WTC11 (cell line): ENCODE measurements at regions not wholly inside any gene's neighbourhood (a gene's known extent, or its start where the extent isn't known, plus 50 kb on each side); places are given as distances from the start of the nearest gene placed in this dataset.

Experiments used
- ATAC-seq: fragments of 200-7000 bp; cut with Tn5 transposase; 2 replicates; pipeline ENCODE4 v1.10.0; 2021; ENCODE audit warnings: mild to moderate bottlenecking, moderate library complexity
- CTCF ChIA-PET: fragments of 300-600 bp; sonication (Branson Sonifier 250); formaldehyde crosslinking; loops from one replicate; lab custom pipeline; 2021; ENCODE audit warnings: antibody characterized with exemption; lab: Charles Lee
- POLR2A ChIA-PET: fragments of 350-600 bp; sonication (Branson Sonifier 250); formaldehyde crosslinking; loops from one replicate; lab custom pipeline; 2021; ENCODE audit warnings: antibody characterized with exemption; lab: Charles Lee
- DNase-seq: peaks from one replicate; pipeline ENCODE4 v3.0.0; 2021; ENCODE audit warnings: low spot score
- H3K27ac Mint-ChIP-seq: 2 replicates; pipeline ENCODE4 v1.8.0; 2021; ENCODE audit warnings: mixed read lengths
- H3K27me3 Mint-ChIP-seq: 2 replicates; pipeline ENCODE4 v1.8.0; 2021; ENCODE audit warnings: low read depth, mild to moderate bottlenecking, moderate library complexity, mixed read lengths
- H3K36me3 Mint-ChIP-seq: 2 replicates; pipeline ENCODE4 v1.8.0; 2021; ENCODE audit warnings: mixed read lengths
- H3K4me1 Mint-ChIP-seq: 2 replicates; pipeline ENCODE4 v1.8.0; 2022; ENCODE audit warnings: mixed read lengths
- H3K4me3 Mint-ChIP-seq: 2 replicates; pipeline ENCODE4 v1.8.0; 2021; ENCODE audit warnings: mild to moderate bottlenecking, moderate library complexity, mixed read lengths
- H3K9me3 Mint-ChIP-seq: 2 replicates; pipeline ENCODE4 v1.8.0; 2021; ENCODE audit warnings: mixed read lengths
- CDX4 ChIP-seq: fragments of 250-450 bp; sonication (Bioruptor Pico); IDR thresholded peaks from 2 replicates; pipeline ENCODE4 v1.9.0; 2021; ENCODE audit warnings: moderate library complexity, mild to moderate bottlenecking, inconsistent platforms, borderline replicate concordance
- CTCF ChIP-seq: fragments of 200-600 bp; IDR thresholded peaks from 2 replicates; pipeline ENCODE4 v1.8.0; 2022; ENCODE audit warnings: antibody characterized with exemption
- ELF4 ChIP-seq: sonication (generic); formaldehyde crosslinking; IDR thresholded peaks from 2 replicates; pipeline ENCODE4 v1.8.1; 2022; ENCODE audit warnings: low read depth, mild to moderate bottlenecking, moderate library complexity, missing genetic modification reagents
- EMX1 ChIP-seq: fragments of 250-450 bp; sonication (Bioruptor Pico); IDR thresholded peaks from 2 replicates; pipeline ENCODE4 v1.8.0; 2021; ENCODE audit warnings: mild to moderate bottlenecking
- ETV6 ChIP-seq: sonication (generic); formaldehyde crosslinking; IDR thresholded peaks from 2 replicates; pipeline ENCODE4 v1.8.1; 2022; ENCODE audit warnings: mild to moderate bottlenecking, missing genetic modification reagents
- GABPB1 ChIP-seq: sonication (generic); formaldehyde crosslinking; IDR thresholded peaks from 2 replicates; pipeline ENCODE4 v1.8.1; 2023; ENCODE audit warnings: mild to moderate bottlenecking, missing genetic modification reagents
- HMGA2 ChIP-seq: fragments of 250-450 bp; sonication (Bioruptor Pico); IDR thresholded peaks from 2 replicates; pipeline ENCODE4 v1.4.0; 2021; ENCODE audit warnings: mild to moderate bottlenecking, moderate library complexity
- MXD4 ChIP-seq: fragments of 250-450 bp; sonication (Bioruptor Pico); IDR thresholded peaks from 2 replicates; pipeline ENCODE4 v1.8.0; 2021; ENCODE audit warnings: mild to moderate bottlenecking, moderate library complexity, borderline replicate concordance
- MYBL2 ChIP-seq: sonication (generic); formaldehyde crosslinking; IDR thresholded peaks from 2 replicates; pipeline ENCODE4 v1.8.1; 2023; ENCODE audit warnings: mild to moderate bottlenecking, moderate library complexity, missing genetic modification reagents
- OVOL2 ChIP-seq: fragments of 250-450 bp; sonication (Bioruptor Pico); IDR thresholded peaks from 2 replicates; pipeline ENCODE4 v1.9.0; 2021; ENCODE audit warnings: mild to moderate bottlenecking, borderline replicate concordance
- SMAD4 ChIP-seq: sonication (generic); formaldehyde crosslinking; IDR thresholded peaks from 2 replicates; pipeline ENCODE4 v1.8.0; 2022; ENCODE audit warnings: mild to moderate bottlenecking, missing genetic modification reagents
- ZBTB21 ChIP-seq: sonication (generic); formaldehyde crosslinking; IDR thresholded peaks from 2 replicates; pipeline ENCODE4 v1.8.1; 2023; ENCODE audit warnings: mild to moderate bottlenecking, missing genetic modification reagents, borderline replicate concordance
- ZNF317 ChIP-seq: sonication (generic); formaldehyde crosslinking; IDR thresholded peaks from 2 replicates; pipeline ENCODE4 v1.8.1; 2023; ENCODE audit warnings: low read depth, mild to moderate bottlenecking, moderate library complexity, missing genetic modification reagents, borderline replicate concordance
- ZNF396 ChIP-seq: fragments of 250-450 bp; sonication (Bioruptor Pico); IDR thresholded peaks from 2 replicates; pipeline ENCODE4 v1.8.0; 2021; ENCODE audit warnings: mild to moderate bottlenecking, moderate library complexity, borderline replicate concordance
- ZNF423 ChIP-seq: fragments of 250-450 bp; sonication (Bioruptor Pico); IDR thresholded peaks from 2 replicates; pipeline ENCODE4 v2.1.2; 2022; ENCODE audit warnings: mild to moderate bottlenecking, moderate library complexity
- TF ChIP-seq, protein P1 (sequence below): sonication (generic); formaldehyde crosslinking; IDR thresholded peaks from 2 replicates; pipeline ENCODE4 v1.8.1; 2022; ENCODE audit warnings: low read depth, missing genetic modification reagents, borderline replicate concordance
- TF ChIP-seq, protein P2 (sequence below): fragments of 250-450 bp; sonication (Bioruptor Pico); IDR thresholded peaks from 2 replicates; pipeline ENCODE4 v1.9.0; 2021; ENCODE audit warnings: mild to moderate bottlenecking, borderline replicate concordance
- TF ChIP-seq, protein P3 (sequence below): sonication (generic); formaldehyde crosslinking; IDR thresholded peaks from 2 replicates; pipeline ENCODE4 v1.8.1; 2022; ENCODE audit warnings: mild to moderate bottlenecking, moderate library complexity, missing genetic modification reagents

DNA sequence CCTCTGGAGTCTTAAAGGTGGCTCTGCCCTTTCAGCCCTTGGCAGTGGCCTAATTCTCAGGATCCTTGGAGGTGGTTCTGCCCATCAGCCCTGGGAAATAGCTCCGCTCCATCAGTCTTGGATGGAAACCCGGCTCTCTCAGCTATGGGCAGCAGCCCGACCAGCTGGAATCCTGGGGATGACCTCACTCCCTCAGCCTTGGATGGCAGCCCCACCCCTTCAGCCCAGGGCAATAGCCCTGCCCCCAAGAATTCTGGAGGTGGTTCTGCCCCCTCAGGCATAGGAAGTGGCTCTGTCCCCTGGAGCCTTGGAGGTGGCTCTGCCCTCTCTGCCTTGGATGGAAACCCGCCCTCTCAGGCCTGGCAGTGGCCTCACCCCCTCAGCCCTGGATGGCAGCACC lies 127.7 kb downstream of the RBMX2 start (continued):
- TF ChIP-seq OVOL2 (CRISPR knock-in tag) = no peak
- TF ChIP-seq ELF4 (CRISPR knock-in tag) = no peak
- TF ChIP-seq ZBTB21 (CRISPR knock-in tag) = no peak

GRCh38 chrX:130531066-130531465 lies 129.3 kb downstream of the RBMX2 start:
- ChIA-PET POLR2A (no interaction called here), CTCF (no interaction called here)
- H3K36me3 Mint-ChIP-seq = no peaks in the 10 kb centered on the region
- no peak overlapping the region for H3K4me3 Mint-ChIP-seq
- no peak for ATAC-seq
- H3K27me3 Mint-ChIP-seq = no peaks in the 10 kb centered on the region; the same call in 1 of the 2 replicates
- H3K9me3 Mint-ChIP-seq = 0 out of 2 replicates have a peak, but pooled peaks cover 3% of the 10 kb centered on the region
- TF ChIP-seq ZNF396 = no peak
- no peak for TF ChIP-seq ZNF423
- no peak for TF ChIP-seq SMAD4 (CRISPR knock-in tag)
- TF ChIP-seq GABPB1 (CRISPR knock-in tag) = no peak
- no peak for TF ChIP-seq ZBTB21 (CRISPR knock-in tag)
- TF ChIP-seq HMGA2 (CRISPR knock-in tag) = no peak
- TF ChIP-seq, protein P1, sequence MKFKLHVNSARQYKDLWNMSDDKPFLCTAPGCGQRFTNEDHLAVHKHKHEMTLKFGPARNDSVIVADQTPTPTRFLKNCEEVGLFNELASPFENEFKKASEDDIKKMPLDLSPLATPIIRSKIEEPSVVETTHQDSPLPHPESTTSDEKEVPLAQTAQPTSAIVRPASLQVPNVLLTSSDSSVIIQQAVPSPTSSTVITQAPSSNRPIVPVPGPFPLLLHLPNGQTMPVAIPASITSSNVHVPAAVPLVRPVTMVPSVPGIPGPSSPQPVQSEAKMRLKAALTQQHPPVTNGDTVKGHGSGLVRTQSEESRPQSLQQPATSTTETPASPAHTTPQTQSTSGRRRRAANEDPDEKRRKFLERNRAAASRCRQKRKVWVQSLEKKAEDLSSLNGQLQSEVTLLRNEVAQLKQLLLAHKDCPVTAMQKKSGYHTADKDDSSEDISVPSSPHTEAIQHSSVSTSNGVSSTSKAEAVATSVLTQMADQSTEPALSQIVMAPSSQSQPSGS (CRISPR knock-in tag) = no peak
- no peak for TF ChIP-seq OVOL2 (CRISPR knock-in tag)
- TF ChIP-seq ETV6 = no peak
- no peak for TF ChIP-seq MXD4 (CRISPR knock-in tag)
- no peak for TF ChIP-seq MYBL2
- TF ChIP-seq ZNF317 (CRISPR knock-in tag) = no peak
- TF ChIP-seq CDX4 (CRISPR knock-in tag) = no peak
- TF ChIP-seq, protein P2, sequence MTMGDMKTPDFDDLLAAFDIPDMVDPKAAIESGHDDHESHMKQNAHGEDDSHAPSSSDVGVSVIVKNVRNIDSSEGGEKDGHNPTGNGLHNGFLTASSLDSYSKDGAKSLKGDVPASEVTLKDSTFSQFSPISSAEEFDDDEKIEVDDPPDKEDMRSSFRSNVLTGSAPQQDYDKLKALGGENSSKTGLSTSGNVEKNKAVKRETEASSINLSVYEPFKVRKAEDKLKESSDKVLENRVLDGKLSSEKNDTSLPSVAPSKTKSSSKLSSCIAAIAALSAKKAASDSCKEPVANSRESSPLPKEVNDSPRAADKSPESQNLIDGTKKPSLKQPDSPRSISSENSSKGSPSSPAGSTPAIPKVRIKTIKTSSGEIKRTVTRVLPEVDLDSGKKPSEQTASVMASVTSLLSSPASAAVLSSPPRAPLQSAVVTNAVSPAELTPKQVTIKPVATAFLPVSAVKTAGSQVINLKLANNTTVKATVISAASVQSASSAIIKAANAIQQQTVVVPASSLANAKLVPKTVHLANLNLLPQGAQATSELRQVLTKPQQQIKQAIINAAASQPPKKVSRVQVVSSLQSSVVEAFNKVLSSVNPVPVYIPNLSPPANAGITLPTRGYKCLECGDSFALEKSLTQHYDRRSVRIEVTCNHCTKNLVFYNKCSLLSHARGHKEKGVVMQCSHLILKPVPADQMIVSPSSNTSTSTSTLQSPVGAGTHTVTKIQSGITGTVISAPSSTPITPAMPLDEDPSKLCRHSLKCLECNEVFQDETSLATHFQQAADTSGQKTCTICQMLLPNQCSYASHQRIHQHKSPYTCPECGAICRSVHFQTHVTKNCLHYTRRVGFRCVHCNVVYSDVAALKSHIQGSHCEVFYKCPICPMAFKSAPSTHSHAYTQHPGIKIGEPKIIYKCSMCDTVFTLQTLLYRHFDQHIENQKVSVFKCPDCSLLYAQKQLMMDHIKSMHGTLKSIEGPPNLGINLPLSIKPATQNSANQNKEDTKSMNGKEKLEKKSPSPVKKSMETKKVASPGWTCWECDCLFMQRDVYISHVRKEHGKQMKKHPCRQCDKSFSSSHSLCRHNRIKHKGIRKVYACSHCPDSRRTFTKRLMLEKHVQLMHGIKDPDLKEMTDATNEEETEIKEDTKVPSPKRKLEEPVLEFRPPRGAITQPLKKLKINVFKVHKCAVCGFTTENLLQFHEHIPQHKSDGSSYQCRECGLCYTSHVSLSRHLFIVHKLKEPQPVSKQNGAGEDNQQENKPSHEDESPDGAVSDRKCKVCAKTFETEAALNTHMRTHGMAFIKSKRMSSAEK = no peak
- no peak for TF ChIP-seq EMX1
- DNase-seq = no peak
- no peak overlapping the region for H3K27ac Mint-ChIP-seq
- H3K4me1 Mint-ChIP-seq = no peaks in the 10 kb centered on the region

DNA sequence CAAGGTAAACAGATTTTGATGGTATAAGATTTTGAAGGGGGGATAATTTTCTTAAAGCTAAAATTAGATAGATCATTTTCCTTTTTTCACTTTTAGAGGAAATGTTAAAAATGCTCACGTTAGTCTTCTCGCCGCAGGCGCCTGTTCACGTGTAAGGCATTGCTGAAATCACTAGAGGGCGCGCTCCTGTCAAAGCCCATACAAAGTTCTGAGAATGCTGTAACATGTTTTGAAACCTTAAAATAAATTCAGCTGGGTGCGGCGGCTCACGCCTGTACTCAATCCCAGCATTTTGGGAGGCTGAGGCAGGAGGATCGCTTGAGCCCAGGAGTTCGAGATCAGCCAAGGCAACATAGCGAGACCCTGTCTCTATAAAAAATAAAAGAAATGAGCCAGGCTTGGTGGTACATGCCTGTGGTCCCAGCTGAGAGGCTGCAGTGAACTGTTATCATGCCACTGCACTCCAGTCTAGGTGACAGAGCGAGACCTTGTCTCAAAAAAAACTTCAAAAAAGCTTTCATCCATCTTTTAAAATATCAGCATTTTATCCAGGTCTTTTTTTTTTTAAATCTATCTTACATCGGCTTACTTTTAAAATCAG lies 138.0 kb downstream of the RBMX2 start:
- no peaks in the 10 kb centered on the region for H3K4me1 Mint-ChIP-seq
- H3K27ac Mint-ChIP-seq = no peak overlapping the region
- peaks cover 2% of the 10 kb centered on the region; the same call in 1 of the 2 replicates for H3K27me3 Mint-ChIP-seq
- no peak overlapping the region for H3K4me3 Mint-ChIP-seq
- no peaks in the 10 kb centered on the region for H3K36me3 Mint-ChIP-seq
- peak; percentile 27; the same call in 1 of the 2 replicates for TF ChIP-seq CTCF
- TF ChIP-seq, protein P3, sequence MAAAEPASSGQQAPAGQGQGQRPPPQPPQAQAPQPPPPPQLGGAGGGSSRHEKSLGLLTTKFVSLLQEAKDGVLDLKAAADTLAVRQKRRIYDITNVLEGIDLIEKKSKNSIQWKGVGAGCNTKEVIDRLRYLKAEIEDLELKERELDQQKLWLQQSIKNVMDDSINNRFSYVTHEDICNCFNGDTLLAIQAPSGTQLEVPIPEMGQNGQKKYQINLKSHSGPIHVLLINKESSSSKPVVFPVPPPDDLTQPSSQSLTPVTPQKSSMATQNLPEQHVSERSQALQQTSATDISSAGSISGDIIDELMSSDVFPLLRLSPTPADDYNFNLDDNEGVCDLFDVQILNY (CRISPR knock-in tag) = no peak
- TF ChIP-seq, all 79 proteins: peak for 1
- H3K9me3 Mint-ChIP-seq = no peaks in the 10 kb centered on the region
- ChIA-PET CTCF (interaction anchor here (0.6 to 1.0 kb wide), 9 partner anchors 10 to 397 kb away, joined by 3 to 9 read pairs (median 3); no protein-coding TSS in a partner anchor), POLR2A (no interaction called here)
- ATAC-seq = no peak; the same call in 1 of the 2 replicates
- peak; percentile 51 for DNase-seq
